ENCODE measurements at regions not wholly inside any gene's neighbourhood (a gene's known extent, or its start where the extent isn't known, plus 50 kb on each side); places are given as distances from the start of the nearest gene placed in this dataset.

GRCh38 chr4:123308667-123309066, 87.9 kb upstream of the SPRY1 start:
- no peak for DNase-seq (ENCODE audit: extremely low read depth in 1 of 2, low read depth in 1 of 2)

GRCh38 chr4:123312116-123312515, 84.5 kb upstream of the SPRY1 start:
- no peak for DNase-seq (ENCODE audit: extremely low read depth in 1 of 2, low read depth in 1 of 2)

DNA sequence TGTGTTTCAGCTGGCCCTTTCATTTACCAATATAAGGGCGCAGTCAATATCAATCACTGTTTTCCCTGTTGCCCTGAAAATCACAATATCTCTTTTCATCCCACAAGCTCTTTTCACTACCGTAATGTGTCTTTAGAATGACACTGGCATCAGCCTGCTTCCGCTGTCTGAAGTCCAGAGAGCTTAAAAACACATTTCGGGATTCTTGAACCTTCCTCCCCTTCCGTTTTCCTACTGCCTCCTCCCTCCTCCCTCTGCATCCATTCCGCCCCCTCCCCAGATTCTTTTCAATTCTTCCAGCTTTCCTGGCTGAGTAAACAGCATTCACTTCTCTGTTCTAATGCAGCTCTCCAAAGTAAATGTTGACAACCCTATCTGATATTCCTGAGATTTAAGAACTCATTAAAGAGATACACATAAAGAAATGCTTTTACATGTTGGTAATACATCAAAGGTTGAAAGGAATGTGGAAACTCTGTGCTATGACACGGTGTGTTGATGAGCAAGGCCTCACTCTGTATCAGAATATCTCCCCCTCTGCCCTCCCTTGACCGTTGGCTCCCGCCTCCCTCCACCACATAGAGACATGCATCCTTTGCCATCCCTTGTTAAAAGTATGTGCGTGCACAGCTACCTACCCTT, 83.5 kb upstream of the SPRY1 start:
- no peak for DNase-seq (ENCODE audit: extremely low read depth in 1 of 2, low read depth in 1 of 2)

- DNase-seq (ENCODE audit: extremely low read depth in 1 of 2, low read depth in 1 of 2) = no peak
Measured at GRCh38 chr4:123315617-123316016, 81.0 kb upstream of the SPRY1 start.

DNA sequence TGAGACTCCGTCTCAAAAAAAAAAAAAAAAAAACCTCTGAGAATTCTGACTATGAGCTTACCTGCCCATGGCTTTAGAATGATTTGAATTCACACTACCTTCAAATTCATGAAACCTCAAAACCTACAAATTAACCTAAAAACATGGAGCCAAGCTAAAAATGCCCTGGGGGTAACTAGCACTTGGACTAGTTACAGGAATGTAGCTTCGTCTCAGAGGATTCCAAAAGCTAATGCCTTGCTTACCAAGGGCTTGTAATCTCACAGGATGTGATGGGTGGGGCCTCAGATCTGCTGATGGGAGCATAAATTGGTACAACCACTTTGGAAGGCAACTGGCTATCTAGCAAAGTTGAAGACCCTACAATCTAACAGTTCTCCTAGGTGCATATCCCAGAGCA, 79.4 kb upstream of the SPRY1 start:
- DNase-seq (ENCODE audit: extremely low read depth in 1 of 2, low read depth in 1 of 2) = no peak

DNA sequence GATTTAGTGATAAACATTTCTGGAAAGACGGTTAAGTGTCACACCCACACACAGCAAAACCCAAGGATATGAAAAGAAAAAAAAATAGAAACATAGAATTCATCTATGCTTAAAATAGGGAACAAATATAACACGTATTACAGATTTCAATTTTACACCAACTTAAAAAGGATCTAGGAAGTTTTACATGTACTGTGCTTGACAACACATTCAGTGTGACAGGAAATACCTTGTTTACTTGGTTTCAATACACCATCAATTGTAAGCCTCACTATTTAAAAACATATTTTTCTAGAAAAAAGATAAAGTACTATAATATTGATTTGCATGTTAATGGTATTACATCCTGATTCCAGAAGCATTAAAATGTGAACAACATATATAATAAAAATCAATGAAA, 77.0 kb upstream of the SPRY1 start:
- DNase-seq (ENCODE audit: extremely low read depth in 1 of 2, low read depth in 1 of 2) = no peak

- no peak for DNase-seq (ENCODE audit: extremely low read depth in 1 of 2, low read depth in 1 of 2)
Measured at GRCh38 chr4:123323998-123324397, 72.6 kb upstream of the SPRY1 start.

DNA sequence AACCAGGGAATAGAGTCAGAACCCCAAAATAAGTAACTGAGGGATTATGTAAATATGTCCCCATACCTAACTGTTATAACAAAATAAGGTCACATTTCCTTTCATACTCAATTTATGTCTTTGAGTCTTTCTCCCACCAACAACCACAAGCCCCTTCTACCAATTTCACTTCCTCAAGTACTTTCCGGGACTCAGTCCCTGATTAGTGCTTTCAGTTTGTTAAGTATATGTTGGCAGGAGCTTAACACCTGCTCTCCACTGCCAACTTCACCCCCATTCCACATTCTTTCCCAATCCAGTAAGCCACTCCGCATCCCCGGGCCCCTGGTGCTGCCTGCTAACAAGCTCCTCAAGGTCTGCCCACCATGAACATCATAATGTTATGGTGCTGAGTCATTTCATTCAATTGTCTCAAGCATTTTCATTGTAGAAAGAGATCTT, 71.3 kb upstream of the SPRY1 start:
- DNase-seq (ENCODE audit: extremely low read depth in 1 of 2, low read depth in 1 of 2) = no peak

DNA sequence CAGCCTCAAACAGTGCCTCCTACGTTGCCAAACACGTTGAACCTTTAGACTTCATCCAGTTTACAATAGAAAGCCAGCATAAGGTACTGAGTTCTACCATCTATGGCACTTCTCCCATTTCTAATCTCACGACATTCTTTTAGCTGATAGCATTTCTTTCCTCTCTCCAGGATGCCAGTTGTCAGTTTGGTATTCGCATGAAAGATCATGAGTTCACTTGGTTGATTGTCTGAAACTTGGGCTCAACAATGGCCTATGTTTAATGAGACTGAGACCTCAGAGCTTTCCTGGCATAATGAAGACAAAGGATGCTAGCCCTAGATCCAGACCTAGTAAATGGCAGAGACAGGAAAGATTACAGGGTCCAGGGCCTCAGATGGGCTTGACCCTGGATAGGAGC, 69.2 kb upstream of the SPRY1 start:
- no peak for DNase-seq (ENCODE audit: extremely low read depth in 1 of 2, low read depth in 1 of 2)

DNA sequence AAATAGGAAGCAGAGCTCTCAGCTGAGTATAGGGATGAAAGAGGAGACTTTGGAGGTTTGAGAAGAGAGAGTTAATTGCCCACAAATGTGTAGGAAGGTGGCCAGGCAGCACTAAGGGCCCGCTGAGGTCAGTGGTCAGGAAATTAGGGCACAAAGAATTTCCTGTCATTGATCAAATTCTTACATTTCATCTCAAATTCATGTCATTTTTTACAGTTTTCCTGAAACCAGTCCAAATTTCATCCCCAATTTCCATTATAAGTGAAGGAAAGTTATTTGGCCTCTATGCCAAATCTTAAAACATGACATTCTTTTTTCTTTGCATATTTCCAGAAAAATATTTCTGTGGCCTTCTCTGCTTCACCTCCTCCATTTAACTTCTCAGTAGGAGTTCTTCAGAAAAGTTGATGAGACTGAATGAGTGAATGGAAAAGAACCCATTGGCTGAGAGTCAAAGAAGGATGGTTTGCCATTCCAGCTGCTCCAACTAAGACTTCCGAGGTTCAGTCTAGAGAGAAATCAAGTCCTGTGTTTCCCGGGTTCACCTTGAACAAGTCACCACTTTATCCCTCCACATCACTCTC, 68.7 kb upstream of the SPRY1 start:
- no peak for DNase-seq (ENCODE audit: extremely low read depth in 1 of 2, low read depth in 1 of 2)

- DNase-seq (ENCODE audit: extremely low read depth in 1 of 2, low read depth in 1 of 2) = no peak
Measured at GRCh38 chr4:123338715-123339114, 57.9 kb upstream of the SPRY1 start.

DNA sequence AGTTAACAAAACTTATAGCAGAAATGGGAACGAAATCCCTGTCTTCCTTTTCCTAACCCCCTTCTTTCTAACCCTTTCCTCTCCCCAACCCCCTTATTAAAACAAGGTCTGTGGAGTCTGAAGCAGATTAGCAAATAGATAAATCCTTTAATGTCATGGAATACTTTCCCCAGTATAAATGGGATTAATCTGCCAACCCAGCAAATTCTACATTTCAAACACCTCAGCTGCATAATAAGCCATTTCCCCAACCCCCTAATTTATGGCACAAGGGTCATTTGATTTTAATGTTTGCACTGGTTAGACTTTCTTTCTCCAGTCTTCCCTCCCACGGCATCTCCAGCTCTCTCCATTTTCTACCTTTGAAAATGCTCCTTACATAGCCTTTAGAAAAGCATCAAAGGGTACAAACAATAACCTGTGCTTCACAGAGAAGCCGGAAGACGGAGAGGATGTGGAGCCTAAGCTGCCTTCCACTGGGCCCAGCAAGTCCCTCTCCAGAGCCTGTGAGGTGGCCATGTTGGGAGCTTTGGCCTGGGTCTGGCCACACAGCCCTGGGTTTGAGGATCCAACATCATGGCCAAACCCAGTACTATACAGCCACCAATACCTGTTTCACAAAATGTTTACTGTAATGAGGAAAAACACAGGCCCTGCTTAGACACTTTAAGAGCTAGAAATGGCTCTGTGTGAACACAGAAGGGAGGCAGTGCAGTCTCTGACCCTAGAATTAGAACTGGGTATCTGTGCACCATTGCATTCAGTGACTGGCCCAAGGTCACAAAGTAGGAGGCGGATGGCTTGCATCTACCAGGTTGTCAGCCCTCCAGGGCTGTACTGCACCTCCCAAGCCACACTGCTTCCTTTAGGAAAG, 56.9 kb upstream of the SPRY1 start:
- no peak for DNase-seq (ENCODE audit: extremely low read depth in 1 of 2, low read depth in 1 of 2)

DNA sequence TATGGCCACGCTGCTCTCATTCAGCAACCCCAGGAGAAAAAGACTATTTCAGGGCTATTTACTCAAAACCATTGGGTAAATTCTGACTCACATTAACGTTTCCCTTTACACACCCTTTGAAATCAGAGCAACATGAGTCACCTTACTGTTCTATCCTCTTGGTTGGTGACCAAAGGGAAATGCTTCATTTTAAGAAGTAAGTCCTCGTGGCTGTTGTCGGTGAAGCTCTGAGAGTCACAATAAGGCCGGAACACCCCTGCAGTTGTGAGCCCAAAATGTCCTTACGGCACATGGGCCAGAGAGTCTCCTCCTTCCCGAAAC, 56.3 kb upstream of the SPRY1 start:
- no peak for DNase-seq (ENCODE audit: extremely low read depth in 1 of 2, low read depth in 1 of 2)

DNA sequence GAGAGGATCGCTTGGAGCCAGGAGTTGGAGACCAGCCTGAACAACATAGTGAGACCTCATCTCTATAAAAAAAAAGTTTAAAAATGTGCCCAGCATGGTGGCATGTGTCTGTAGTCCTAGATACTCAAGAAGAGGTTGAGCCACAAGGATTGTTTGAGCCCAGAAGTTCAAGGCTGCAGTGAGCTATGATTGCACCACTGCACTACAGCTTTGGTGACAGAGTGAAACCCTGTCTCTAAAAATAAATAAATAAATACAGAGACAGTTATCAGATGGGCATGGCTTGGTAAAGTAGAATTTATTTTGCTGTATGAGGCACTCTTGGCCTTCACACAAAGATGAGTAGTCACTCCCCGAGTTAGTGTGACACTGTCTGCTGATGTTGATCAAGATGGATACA, 54.1 kb upstream of the SPRY1 start:
- DNase-seq (ENCODE audit: extremely low read depth in 1 of 2, low read depth in 1 of 2) = no peak

DNA sequence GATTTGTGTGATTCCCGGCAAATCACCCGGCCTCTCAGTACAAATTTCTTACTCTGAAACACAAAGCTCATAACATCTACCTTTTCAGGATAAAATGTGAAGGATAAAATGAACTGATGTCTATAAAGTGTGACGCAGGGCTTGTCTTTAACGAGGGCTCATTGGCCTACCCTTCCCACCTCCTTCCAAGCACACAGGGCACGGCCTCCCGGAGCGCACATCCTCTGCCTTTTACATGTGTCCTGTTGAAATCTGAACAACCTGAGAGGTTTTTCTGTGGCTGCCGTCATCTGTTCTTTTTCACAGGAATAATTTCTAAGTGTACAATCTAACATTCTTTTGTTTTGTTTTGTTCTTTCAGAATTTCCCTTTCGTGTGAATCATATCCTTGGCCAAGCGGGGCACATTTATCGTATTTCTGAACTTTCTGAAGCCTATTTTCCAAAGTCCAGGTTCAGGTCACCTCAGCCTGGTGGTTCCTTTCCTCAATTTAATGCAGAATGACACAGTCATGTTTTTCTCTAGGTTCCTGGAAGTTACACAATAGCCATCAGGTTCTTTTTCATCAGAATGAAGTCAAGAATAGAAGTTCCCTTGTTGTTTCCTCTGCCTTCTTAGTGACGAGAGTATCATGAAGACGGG, 53.1 kb upstream of the SPRY1 start:
- DNase-seq (ENCODE audit: extremely low read depth in 1 of 2, low read depth in 1 of 2) = no peak

DNA sequence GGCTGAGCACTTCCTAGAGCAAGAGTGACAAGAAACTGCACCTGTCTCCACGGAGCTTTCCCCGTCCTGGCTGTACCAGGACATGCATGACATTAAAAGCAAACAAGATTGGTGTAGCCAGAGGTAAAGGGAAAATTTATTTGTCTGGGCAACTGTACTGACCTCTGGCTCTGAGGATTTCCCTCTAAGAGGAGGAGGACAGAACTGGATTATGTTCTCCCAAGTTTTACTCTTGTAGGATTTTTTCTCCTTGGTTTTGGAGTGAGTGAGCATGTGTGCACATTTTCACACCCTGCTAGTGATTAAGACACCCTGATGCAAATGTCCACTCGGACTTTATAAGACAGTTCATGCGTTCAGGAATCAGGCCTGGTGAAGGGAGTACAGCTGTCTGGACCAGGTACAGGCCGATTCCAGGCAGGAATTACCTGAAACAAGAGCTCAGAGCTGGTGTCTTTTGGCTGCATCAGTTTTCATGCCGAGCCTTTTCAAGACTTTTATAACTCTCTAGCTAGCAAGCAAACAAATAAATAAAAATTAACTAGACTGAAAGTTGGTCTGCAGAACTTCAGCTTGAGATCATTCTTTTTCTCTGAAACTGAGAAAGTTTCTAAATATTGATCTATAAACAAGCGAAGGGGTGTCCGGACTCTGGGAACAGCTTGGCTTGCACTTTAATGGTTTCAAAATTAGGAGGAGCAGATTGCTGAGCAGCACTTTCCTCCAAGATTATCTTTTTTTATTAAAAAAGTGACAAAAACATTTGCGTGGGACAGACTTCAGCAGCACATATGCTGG, 51.3 kb upstream of the SPRY1 start:
- no peak for DNase-seq (ENCODE audit: extremely low read depth in 1 of 2, low read depth in 1 of 2)

GRCh38 chr4:123345935-123346300, 50.7 kb upstream of the SPRY1 start:
- no peak for DNase-seq (ENCODE audit: extremely low read depth in 1 of 2, low read depth in 1 of 2)

DNA sequence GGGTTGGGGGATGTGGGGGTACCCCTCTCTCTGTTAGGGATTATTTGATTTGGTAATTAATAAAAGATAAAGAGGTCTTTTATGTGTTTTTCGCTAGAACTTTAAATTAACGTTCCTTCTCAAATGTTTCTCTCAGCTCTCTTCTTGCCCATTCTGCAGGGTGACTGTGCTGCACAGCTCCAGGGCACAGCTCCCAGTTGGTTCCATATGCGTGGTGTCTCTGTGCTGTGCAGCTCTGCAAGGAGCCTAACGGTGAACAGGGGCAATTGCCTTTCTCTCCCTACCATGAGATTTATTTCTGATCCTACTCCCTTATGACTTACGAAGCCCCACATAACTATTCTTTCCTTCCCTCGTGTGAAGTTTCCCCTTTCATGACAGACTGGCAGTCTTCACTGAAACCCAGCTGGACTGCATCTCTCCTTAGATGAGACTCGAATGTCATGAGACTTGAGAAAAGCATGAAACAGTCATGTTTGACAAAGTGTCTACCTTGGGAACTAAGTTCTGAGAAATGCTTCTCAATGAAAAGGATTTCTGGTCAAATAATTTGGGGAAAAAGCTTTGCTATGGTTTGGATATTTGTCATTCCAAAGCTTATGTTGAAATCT, 50.2 kb upstream of the SPRY1 start:
- no peak for DNase-seq (ENCODE audit: extremely low read depth in 1 of 2, low read depth in 1 of 2)

Data from stimulated activated CD8-positive, alpha-beta memory T cell treated with anti-CD3 and anti-CD28 coated beads, Interleukin-7, amount 100 ng/mL, for 48 hours (primary cell).